ENCODE measurements at regions not wholly inside any gene's neighbourhood (a gene's known extent, or its start where the extent isn't known, plus 50 kb on each side); places are given as distances from the start of the nearest gene placed in this dataset.

DNA sequence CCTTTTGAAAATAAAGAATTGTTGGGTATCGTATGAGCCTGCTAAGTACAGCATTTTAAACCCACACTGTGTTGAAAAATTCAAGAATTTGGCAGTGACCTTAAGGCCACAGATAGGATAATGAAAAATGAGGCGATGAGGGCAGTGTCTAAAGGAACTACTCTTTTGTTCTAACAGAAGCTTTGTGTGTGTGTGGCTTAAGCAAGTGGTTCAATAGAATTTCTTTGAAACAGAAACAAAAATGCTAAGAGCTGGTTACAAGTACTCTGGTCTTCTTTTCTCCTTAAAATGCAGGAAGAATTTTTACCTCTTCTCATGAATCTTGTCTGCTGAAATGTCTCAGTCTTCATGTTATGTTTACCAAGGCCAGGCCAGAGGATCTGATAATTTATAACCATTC, 279.5 kb downstream of the ZNF536 start:
- no peak for DNase-seq

DNA sequence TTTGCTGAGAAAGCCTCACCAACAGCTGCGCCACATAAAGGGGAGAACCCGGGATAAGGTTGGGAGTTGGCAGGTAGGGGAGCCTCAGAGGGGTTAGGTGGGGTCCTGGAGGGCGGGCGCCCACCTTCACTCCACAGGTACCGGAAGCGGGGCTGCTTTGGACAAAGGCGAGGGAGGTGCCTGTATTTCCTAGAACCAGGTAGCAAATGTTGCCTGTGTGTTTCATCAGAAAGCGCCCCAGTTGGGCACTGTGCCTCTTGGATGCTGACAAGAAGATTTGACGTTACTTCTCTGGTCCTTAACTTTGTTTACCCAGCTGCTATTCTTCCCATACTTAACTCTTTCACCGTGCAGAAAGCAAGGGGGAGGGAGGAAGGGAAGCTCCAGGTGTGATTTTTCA, 278.9 kb downstream of the ZNF536 start:
- no peak for DNase-seq

GRCh38 chr19:30649934-30650614, 277.9 kb downstream of the ZNF536 start:
- DNase-seq, result peak; percentile 13 to 32

DNA sequence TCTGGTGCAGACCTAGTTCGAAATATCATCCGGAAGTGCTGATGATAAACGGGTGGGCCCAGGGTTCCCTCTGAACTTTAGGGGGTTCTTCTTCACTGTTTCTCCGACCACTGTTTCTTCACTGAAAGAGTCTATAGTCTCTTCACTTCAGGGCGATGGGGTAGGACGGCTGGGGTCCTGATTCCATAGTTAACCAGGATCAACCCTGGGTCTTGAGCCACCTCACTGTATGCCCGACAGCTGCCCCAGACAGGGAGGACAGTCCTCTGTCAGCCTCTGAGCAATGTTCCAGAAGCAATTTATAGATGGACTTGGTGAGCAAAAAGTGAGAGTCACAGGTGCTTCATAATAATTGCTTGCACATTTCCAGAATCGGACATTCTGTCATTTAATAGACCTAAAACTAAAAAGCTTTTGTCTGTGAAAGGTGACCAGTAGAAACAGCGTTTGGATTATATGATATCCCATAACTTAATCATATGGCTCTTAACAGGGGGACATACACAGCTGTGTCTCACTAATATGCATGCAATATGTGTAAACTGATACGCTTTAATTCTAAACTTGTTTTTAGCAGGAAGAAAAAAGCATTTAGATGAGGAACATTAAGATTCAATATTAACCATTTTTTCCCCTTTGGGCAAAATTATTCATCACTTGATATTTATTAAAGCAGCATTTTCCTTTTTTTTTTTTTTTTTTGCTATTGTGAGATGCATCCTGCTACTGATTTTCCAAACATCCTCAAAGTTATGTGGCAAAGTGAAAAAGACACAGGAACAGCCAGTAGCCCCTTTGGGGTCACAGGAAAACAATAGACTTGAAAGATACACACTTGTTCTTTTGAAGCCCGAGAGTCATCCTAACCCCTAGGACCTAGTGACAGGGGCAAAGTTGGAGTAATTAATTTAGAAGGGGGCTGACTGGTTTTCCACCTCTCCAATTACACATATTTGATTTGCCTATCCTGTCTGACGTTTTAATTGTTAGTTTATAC, 277.0 kb downstream of the ZNF536 start:
- DNase-seq, result no peak

- no peak for DNase-seq
Observed at GRCh38 chr19:30647891-30648720, 275.9 kb downstream of the ZNF536 start.

DNA sequence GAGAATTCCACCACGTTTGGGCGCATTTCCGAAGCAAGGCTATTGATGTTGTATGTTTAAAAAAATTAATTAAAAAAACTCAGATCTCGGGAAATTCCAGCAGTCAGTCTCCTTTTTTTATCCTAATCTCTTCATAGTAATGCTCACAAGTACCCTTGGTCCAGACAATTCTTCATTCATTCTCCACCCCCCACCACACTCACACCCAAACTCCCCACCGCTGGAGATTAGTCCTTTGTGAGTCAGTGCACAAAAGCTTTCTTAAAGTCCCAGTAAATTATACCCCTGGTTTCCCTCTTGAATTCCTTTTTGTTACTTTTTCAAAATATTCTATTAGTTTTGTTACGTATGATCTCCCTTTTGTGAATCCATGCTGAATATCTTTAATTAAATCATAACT, 274.6 kb downstream of the ZNF536 start:
- DNase-seq, result no peak

GRCh38 chr19:30645946-30646577, 273.9 kb downstream of the ZNF536 start:
- DNase-seq, result no peak

- no peak for DNase-seq
Observed at GRCh38 chr19:30640252-30640965, 268.2 kb downstream of the ZNF536 start.

- DNase-seq, result no peak
Observed at GRCh38 chr19:30638889-30639288, 266.7 kb downstream of the ZNF536 start.

- no peak for DNase-seq
Observed at GRCh38 chr19:30637926-30638325, 265.7 kb downstream of the ZNF536 start.

- DNase-seq, result no peak
Observed at GRCh38 chr19:30634996-30635975, 263.1 kb downstream of the ZNF536 start.

- no peak for DNase-seq
Observed at GRCh38 chr19:30634131-30634830, 262.1 kb downstream of the ZNF536 start.

GRCh38 chr19:30631033-30631370, 258.8 kb downstream of the ZNF536 start:
- no peak for DNase-seq

DNA sequence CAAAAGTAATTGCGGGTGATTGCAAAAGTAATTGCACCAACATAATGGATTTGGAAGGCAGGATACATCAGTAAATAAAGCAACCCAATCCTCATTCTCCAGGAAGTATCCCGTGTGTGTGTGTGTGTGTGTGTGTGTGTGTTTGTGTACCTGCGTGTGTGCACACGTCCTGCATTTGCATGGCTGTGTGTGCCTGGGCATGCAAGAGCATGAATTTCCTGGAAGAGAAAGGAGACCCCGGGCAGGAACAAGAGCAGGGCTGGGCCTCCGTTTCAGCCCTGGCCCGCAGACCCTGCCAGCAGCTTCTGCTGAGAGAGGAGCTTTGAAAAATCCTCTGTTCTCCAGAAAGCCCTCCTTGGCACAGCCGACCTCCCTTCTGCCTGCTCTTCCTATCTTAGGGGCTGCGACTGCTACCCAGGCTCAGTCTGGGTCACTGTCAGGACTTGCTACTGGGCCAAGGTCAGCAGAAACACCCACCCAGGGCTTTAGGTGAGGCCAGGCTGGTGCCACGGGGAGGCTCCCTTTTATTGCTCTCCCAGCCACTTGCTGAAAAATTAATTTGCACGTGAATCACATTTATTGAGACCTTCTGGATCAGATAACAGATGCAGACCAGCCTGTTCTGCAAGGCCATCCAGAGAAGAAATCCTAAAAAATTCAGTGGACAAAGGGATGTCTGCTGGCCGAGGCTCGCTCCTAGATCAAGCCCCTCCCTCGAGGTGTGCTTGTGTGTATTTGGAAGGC, 258.3 kb downstream of the ZNF536 start:
- no peak for DNase-seq

DNA sequence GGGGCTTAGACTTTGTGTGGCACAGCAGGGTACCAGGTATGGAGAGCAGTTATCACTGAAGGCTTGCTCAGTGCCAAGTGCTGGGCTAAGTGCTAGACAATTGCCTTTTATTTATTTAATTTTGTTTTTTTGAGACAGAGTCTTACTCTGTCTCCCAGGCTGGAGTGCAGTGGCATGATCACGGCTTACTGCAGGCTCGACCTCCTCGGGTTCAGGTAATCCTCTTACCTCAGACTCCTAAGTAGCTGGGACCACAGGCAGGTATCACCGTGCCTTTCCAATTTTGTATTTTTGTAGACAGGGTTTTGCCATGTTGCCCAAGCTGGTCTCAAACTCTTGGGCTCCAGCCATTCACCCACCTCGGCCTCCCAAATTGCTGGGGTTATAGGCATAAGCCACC, 256.9 kb downstream of the ZNF536 start:
- DNase-seq, result no peak

DNA sequence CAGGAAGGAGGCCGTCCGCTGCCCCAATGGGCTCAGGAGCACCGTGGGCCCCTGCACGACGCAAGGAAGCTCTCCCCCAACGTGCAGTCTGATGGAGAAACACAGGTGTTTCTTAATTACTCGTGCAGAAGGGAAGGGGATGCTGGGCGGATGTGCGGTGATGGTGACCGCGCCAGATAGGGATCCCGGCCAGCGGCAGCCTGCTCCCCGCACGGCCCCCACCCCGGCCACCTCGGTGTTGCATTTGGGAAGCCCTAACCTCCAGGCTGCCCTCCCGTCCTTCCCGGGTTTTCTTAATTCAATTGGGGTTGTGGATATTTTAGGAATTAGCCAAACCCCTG, 254.4 kb downstream of the ZNF536 start:
- no peak for DNase-seq

DNA sequence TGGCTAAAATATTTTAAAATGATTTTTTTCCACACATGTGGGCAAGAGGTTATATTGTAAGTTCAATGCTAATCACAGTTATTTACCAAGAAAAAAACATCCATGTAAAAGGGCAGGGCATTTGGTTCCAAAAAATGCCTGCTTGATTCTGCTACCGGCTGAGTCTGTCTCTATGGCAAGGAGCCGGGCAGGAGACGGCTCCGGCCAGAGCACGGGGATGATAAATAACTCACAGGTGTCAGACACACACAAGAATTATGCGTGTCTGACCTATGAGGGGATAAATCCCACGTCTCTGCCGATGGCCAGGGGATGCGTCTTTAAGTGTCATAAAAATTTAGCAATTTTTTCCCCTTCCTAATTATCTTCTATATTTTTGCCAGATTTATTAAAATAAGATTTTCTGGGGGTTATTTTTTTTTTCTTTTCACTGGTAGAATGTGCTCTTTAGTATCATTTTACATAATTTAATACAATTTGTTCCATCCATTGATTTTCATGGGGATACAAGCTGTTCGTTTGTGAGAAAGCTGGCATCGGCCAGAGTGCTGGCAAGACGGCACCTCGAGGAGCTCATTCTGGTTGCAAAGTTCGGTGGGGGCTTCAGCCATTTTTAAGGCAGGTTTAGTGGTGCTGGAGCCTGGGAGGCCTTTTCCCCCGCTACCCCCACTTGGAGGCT, 253.9 kb downstream of the ZNF536 start:
- DNase-seq, result no peak

DNA sequence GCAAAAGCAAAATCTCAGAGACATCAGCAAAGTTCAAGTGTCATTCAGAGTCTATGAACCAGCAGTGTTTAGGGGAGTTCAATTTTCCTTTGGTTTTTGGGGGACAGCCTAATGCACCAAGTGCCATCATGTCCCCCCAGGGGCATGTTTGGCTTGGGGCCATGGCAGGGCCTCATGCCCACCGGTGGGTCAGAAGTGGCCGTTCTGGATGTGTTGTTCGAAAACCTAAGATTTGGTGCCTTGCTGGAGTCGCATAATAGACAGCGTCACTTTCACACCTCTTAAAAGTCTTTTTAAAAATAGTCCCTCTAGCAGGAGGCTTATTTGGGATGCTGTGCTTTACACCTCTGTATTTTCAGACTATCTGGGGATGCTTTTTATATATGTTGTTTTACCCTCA, 250.1 kb downstream of the ZNF536 start:
- DNase-seq, result no peak
